K562 (cell line): ENCODE measurements at regions not wholly inside any gene's neighbourhood (a gene's known extent, or its start where the extent isn't known, plus 50 kb on each side); places are given as distances from the start of the nearest gene placed in this dataset.

Experiments used
- BMI1 ChIP-seq: fragments of 150-350 bp; IDR thresholded peaks from 2 replicates; pipeline ENCODE4 v1.6.1; 2014; ENCODE audit warnings: low read length
- KLF13 ChIP-seq: fragments of 450-650 bp; IDR thresholded peaks from 2 replicates; pipeline ENCODE4 v1.6.1; 2016; ENCODE audit warnings: missing genetic modification characterization, low read depth, mild to moderate bottlenecking, missing compliant biosample characterization, moderate library complexity, borderline replicate concordance
- MED1 ChIP-seq: sonication (generic); formaldehyde crosslinking; IDR thresholded peaks from 2 replicates; pipeline ENCODE4 v1.8.1; 2023; ENCODE audit warnings: missing genetic modification reagents, borderline replicate concordance
- NR4A1 ChIP-seq, 2 experiments: fragments of 250-450 bp in 1 of 2; fragments of 450-650 bp in 1 of 2; sonication (Bioruptor Pico) in 1 of 2; IDR thresholded peaks; 2 replicates each; pipeline versions ENCODE4 v1.4.0 to v1.6.1; 2016 to 2020; ENCODE audit warnings: mild to moderate bottlenecking in 2 of 2, missing compliant biosample characterization in 1 of 2, missing genetic modification characterization in 1 of 2, moderate library complexity in 1 of 2
- POLR3A ChIP-seq: IDR thresholded peaks from 2 replicates; pipeline ENCODE4 v1.6.1; 2011; ENCODE audit warnings: borderline replicate concordance, mild to moderate bottlenecking, moderate library complexity; ENCODE audit not compliant: insufficient read length, insufficient read depth; ENCODE audit errors: extremely low read depth
- PPARD ChIP-seq: fragments of 250-450 bp; sonication (Bioruptor Pico); IDR thresholded peaks from 2 replicates; pipeline ENCODE4 v1.8.0; 2022; ENCODE audit warnings: inconsistent platforms, mild to moderate bottlenecking, moderate library complexity
- PRDM10 ChIP-seq: fragments of 450-650 bp; IDR thresholded peaks from 2 replicates; pipeline ENCODE4 v1.6.1; 2018; ENCODE audit not compliant: partially characterized antibody
- SNIP1 ChIP-seq: fragments of 450-650 bp; IDR thresholded peaks from 2 replicates; pipeline ENCODE4 v1.7.1; 2017; ENCODE audit warnings: low read depth, mild to moderate bottlenecking
- SUPT5H ChIP-seq: fragments of 450-650 bp; IDR thresholded peaks from 2 replicates; pipeline ENCODE4 v1.6.1; 2016
- USF1 ChIP-seq: sonication (generic); formaldehyde crosslinking; IDR thresholded peaks from 2 replicates; pipeline ENCODE4 v1.9.0; 2022; ENCODE audit warnings: mild to moderate bottlenecking, missing genetic modification reagents
- ZBTB1 ChIP-seq: sonication (generic); formaldehyde crosslinking; IDR thresholded peaks from 2 replicates; pipeline ENCODE4 v1.8.1; 2023; ENCODE audit warnings: missing genetic modification reagents, low read depth, mild to moderate bottlenecking, borderline replicate concordance
- ZMIZ1 ChIP-seq, 2 experiments: fragments of 150-350 bp in 1 of 2; IDR thresholded peaks; 2 replicates each; pipeline ENCODE4 v1.6.1; 2012 to 2016; ENCODE audit warnings: low read depth in 2 of 2, low read length in 2 of 2, mild to moderate bottlenecking in 1 of 2, moderate library complexity in 1 of 2
- ZNF551 ChIP-seq: fragments of 250-450 bp; sonication (Bioruptor Pico); IDR thresholded peaks from 2 replicates; pipeline ENCODE4 v1.5.0; 2021; ENCODE audit warnings: mild to moderate bottlenecking, moderate library complexity
- ZNF766 ChIP-seq: fragments of 200-800 bp; sonication (Bioruptor generic); conservative IDR thresholded peaks from 2 replicates; pipeline ENCODE4 v1.6.1; 2016; ENCODE audit warnings: missing genetic modification characterization, missing compliant biosample characterization

- TF ChIP-seq ZBTB1 (CRISPR knock-in tag), result no peak
- no peak for TF ChIP-seq KLF13 (tag)
- TF ChIP-seq PPARD (CRISPR knock-in tag), result no peak
- no peak for TF ChIP-seq SUPT5H
- TF ChIP-seq ZNF766 (CRISPR knock-in tag), result no peak
- TF ChIP-seq BMI1, result no peak
- no peak for TF ChIP-seq POLR3A
- TF ChIP-seq MED1 (CRISPR knock-in tag), result no peak
- no peak for TF ChIP-seq ZMIZ1 (IDR thresholded peaks at IDR 0.05; ENCODE audit: low read depth in 2 of 2, low read length in 2 of 2)
- no peak for TF ChIP-seq PRDM10
- TF ChIP-seq ZNF551 (CRISPR knock-in tag), result no peak
- no peak for TF ChIP-seq NR4A1 (CRISPR knock-in tag; IDR thresholded peaks at IDR 0.05)
- TF ChIP-seq NR4A1 (tag; IDR thresholded peaks at IDR 0.05), result no peak
- TF ChIP-seq USF1 (CRISPR knock-in tag), result no peak
- no peak for TF ChIP-seq SNIP1
- TF ChIP-seq, all 486 proteins: peak for 0
These were observed 1430.5 kb downstream of the FAM181B start (continued) for GRCh38 chr11:81303038-81303664.
